T-helper 2 cell treated with Interferon-gamma antibody and Interleukin-4, amounts not matched to agents 100 ng/mL and 5 ng/mL, for 36 hours (primary cell): ENCODE measurements at regions not wholly inside any gene's neighbourhood (a gene's known extent, or its start where the extent isn't known, plus 50 kb on each side); places are given as distances from the start of the nearest gene placed in this dataset.

Experiments
- intact Hi-C: fragments of 100-400 bp; cut with micrococcal nuclease; formaldehyde crosslinking; loops from one replicate; pipeline ENCODE4 v1.15.1; 2023

DNA sequence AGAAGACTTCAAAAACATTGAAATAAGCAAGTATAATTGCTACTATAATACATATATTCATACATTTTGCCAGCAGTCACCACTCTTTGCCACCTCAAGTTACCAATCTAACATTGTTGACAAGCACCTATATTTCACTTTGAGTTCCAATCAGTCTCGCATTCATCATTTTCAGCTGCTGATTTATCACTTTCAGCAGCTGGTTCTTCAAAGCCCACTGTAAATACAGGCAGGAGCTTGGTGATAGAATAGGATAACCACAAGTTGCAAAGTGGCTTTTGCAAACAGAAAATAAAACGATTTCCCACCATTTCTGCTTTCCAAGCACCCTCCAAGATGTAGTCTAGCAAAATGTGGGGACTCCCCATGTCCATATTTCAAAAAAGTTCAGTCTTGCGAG is 114.2 kb upstream of the ITGA1 start:
- intact Hi-C loops, result no loop called here

DNA sequence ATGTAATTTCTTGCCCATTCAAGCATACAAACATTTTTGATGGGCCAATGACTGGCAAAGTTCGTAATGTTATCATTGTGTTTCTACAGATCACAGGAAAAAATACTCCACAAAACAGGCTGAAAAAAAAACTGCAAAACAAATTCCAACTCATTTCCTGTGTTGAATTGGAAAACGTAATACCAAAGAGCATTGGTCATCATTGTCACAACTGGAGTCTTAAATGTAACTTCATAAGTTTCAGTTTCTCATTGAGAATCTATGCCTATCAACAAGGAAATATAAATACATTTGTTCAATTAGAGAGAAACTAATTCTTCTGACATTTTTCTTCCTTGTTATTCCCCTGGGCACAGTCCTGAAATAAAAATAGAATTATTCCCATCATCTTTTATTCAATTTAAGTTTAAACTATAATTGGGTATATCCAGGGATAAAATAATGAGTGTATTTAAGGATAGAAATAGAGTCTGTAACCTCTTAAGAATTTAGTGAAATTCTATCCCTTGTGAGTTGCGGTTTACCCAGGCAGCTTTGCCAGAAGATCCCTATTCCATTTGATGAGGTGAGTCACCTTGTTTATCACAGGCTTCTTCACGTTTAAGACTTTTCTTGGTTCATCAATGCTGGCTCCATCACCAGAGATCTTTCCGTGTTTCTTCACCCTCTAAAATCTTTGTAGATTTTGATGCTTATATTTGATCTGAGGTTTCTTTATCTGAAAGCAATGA is 112.7 kb upstream of the ITGA1 start:
- intact Hi-C loops, result no loop called here

DNA sequence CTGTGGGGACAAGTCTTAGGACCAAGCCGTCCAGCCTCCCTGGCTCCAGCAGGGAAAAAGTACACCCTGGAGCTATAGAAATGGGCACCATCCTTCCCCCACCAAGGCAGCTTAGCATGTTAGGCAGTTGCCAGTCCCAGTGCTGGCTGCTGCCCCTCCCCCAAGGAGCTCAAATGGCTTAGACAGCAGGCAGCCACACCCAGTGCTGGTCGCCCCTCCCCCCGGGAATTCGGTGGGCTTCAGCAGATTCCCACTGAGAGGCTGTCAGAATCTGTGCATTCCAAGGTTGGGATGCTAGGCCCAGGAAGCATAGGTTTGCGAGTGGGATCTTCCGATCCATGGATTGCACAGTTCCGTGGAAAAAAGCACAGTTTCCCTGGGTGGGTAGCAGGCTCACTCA is 105.2 kb upstream of the ITGA1 start:
- intact Hi-C loops, result no loop called here

DNA sequence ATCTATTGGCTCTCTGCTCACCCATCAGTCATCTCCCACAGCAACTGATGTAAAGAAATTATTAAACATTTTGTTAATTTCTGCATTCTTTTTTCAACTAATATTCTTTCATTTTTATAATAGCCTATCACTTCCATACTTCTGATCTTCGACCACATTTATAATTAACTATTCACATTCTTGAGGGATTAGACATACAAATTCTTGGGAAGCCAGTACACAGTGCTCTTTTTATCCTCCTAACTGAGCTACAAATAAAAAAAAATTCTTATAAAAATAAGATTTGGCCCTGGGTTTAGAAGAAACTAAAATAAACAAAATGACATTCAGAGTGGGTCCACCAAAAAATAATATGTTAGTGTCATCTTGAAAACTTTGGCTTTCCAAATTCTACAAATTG is 103.7 kb upstream of the ITGA1 start:
- intact Hi-C loops, result no loop called here

DNA sequence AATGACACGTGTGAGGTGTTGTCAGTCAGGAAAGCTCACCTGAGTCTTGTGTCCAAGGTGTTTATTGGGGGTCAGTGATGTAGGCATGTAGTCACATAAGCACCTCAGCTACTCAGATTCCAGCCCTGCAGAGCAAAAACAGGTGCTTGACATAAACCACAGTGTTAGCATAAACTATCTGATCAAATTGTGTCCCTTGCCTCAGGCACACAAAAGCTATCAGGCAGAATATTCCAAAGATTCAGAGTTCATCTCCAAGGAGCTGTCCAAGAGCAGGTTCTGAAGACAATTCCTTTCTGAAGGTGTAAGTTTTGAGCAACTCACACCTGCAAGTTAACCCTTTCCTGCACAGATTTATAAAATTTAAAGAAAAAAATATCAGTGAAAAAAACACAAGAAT is 102.2 kb upstream of the ITGA1 start:
- intact Hi-C loops, result no loop called here

DNA sequence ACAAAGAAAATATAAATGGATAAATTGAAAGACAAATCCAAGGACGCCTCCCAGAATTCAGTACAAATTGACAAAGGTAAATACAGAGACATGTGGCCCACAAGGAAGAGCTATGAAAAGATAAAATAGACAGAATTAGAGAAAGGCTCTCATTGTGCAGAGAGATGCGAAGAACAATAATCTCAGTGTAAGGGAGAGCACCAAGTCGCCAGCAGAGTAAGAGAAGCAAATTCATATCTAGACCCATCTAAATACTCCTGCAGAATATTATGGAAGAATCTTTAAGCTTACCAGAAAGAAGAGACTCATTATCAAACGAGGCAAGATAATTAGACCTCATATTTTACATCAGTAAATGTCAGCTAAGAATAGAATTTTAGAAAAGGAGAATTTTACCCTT is 101.7 kb upstream of the ITGA1 start:
- intact Hi-C loops, result no loop called here

DNA sequence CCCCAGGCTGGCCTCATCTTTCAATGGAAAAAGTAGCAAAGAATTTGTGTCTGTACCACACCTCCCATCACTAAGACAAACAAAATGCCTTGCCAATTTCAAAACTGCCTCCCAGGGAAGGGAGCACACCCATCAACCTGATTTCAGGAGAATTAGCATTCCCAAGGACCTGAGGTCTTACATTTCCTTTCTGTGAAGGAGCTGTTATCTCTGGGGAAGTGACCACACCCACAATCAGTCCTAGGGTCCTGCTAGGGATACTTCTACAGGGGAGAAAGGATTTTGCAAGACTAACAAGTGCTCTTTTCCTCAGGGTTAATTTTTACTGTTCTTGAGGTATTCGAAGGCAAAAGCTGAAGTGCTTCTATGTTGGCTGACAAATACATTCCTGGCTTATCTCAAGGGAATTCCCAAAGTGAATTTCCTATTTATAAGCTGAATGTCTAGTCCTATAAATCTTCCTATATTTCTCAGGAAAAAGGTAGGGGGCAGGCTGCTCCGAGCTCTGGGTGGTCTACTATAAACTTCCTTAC is 97.4 kb upstream of the ITGA1 start:
- intact Hi-C loops, result loop anchor here (5.0 kb wide), 1 partner anchor 97 kb away; the partner anchor contains the start of genes ITGA1 and PELO

DNA sequence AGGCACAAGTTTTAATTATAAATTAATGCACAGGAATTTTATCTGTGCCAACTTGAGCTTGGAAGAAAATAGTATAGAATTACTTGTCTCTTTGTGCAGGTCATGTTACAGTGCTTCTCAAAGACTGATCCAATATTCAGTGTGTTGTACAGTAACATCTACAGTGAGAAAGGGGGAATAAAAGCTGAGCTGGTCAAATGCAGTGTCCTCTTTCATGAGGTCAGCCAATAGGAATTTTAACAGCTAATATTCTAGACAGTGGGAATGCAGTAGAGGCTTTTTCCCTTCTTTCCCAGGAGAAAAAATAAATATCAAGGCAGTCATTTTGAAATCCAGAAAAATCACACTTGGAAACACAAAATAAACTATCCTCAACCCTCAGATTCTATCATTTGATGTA is 95.7 kb upstream of the ITGA1 start:
- intact Hi-C loops, result loop anchor here (5.0 kb wide), 1 partner anchor 95 kb away; the partner anchor contains the start of genes ITGA1 and PELO

DNA sequence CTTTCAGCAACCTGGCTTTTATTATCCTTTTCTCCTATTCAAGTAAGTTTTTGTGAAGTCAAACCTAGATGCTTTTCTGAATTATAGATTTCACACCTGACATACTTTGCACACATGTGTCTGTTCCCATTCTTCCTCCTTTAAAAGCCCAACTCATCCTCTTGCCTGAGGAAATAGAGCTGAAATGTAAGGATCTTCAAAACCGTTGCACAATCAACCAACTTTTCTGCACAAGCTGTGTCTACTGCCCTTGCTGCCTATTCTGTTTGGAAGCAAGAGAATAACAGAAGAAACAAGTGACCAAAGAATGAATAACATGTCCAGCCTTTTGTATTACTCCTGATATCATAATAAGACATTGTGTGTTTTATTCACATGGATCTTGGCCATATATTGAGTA is 95.1 kb upstream of the ITGA1 start:
- intact Hi-C loops, result loop anchor here (1.0 to 5.0 kb wide), 2 partner anchors 95 to 223 kb away; partner anchors contain the start of genes ITGA1 and PELO

DNA sequence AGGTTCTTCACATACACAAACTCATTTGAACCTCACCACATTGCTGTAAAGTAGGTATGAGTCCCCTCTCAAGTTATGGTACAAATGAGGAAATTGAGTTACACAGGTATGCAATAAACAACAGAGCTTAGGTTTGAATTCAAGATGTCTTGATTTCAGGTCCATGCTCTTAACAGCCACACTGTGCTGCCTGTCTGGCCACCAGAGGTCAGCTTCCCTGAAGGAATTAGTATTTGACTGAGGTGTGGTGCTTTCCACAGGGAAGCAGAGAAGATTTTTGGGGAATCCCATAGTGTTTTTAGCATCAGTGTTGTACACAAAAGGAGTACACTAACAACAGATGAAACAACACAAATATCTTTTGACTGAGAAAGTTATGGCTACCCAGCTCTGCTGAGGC is 94.4 kb upstream of the ITGA1 start:
- intact Hi-C loops, result loop anchor here (1.0 to 5.0 kb wide), 2 partner anchors 94 to 222 kb away; partner anchors contain the start of genes ITGA1 and PELO

DNA sequence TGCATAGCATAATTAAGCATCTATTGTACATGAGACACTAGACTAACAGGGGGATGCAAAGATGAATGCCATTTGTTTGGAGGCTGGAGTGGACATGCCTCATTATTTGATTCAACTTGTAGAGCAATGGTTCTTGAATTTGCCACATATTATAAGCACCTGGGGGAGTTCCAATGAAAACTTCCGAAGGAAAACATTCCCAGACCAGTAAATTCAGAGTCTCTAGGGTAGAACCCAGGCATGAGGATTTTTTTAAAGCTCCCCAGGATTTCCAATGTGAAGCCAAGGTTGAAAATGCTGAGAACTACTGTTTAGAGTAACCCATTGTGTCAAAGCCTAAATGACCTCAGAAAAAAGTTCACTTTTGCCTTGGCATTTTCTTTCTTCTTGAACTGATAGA is 93.9 kb upstream of the ITGA1 start:
- intact Hi-C loops, result loop anchor here (1.0 to 5.0 kb wide), 2 partner anchors 93 to 221 kb away; partner anchors contain the start of genes ITGA1 and PELO

DNA sequence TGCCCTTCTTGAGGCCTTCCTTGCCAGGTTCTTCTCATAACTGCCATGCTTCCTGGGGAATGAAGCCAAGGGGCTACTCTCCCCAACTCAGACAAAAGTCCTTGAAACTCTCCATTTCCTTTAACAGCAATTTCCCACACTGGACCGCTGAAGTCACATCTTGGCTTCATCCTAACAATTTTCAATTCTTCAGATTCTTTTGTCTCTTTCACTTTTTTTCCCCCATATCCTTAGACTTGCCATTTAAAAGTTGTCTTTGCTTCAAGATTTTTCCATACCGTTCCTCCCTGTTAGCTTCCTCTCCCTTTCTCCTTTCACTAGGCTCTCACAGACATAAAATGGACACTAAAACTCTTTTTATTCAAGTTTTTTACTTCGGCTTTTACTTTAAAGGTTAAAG is 93.1 kb upstream of the ITGA1 start:
- intact Hi-C loops, result loop anchor here (5.0 kb wide), 1 partner anchor 93 kb away; the partner anchor contains the start of genes ITGA1 and PELO

DNA sequence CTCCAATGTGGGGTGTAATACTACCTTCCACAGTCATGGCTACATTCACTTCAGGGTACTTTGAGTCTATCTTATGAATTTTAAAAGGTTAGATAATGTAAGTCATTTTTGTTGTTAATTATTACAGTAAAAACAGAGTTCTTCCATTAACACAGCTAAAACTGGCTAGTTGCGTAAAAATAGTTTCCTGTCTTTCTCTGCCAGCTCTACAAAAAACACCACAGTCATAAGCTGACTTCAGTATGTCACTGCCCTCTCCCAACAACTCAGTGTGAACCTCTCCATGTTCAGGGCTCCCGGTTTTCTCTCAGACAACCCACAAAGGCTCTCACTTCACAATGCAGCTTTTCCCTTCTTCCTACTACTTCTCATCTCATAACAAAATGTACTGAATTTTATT is 84.8 kb upstream of the ITGA1 start:
- intact Hi-C loops, result no loop called here

DNA sequence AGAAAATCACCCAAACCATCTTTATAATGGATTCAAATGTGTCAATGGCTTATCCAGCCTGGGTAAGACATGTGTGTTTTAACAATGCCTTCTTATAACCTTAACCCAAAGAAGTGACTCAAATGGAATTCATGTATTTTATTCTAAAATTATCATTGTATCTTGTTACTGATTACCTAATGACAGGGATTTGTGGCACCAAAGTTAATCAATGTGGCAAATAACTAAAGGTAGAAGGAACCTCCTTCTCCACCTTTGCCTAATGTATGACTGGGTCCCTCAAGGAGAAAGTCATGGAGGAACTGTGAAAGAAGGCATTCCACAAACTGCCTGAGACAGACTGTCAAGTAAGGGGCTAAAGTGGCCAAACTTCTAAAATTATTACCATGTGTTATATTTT is 84.4 kb upstream of the ITGA1 start:
- intact Hi-C loops, result no loop called here

DNA sequence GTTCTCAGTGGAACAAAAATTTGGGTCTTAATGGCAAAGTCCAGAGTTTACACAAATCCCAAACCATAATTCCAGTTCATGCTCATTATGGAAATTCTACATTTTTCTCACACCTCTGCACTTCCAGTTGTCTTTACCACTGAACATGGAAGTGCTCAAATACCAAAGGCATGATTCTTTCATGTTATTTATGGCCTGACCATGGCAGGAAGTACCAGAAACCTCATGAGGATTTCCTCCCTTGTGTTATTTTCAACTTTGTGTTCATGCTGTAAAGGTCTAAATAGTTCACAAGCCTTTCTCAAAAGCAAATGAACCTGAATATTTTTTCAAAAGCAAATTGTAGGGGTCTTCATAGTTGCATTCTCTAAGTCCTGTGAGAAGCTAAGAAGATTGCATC is 82.0 kb upstream of the ITGA1 start:
- intact Hi-C loops, result loop anchor here (5.0 kb wide), 1 partner anchor 97 kb away; no protein-coding TSS in a partner anchor

DNA sequence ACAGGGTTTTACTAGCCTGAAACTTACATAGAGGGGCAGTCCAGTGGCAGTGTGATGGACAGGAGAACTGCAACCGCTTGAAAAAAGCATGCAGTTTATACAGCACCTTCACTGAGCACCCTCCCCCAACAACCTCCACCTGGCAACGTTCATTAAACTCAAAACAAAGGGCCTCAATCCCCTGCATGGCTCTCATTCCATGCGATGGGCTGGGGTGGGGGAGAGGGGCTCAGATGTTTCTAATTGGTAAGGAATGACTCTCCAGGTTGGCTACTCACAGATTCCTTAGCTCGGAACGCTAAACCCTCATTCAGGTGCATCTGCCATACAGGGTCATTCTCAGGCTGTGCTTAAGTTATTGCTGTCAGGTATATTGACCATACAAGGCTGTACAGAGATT is 80.9 kb upstream of the ITGA1 start:
- intact Hi-C loops, result loop anchor here (5.0 kb wide), 1 partner anchor 96 kb away; no protein-coding TSS in a partner anchor

DNA sequence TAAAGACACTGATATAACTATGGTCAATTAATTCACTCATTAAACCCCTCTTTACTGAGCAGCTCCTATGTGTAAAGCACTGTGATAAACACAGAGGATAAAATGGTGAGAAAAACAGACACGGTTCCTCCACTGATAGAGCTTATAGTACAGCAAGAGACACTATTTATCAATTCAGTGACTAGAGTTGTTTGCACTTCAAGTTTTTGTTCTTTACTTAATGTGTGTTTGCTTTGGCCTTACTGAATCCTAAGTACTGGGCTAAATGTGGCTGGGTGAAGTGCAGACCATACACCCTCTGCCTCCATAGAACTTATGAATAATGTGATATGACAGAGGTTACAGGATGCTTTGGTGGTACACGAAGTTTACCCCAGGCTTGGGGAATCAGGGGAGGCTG is 80.1 kb upstream of the ITGA1 start:
- intact Hi-C loops, result loop anchor here (2.0 to 5.0 kb wide), 3 partner anchors 17 to 95 kb away; no protein-coding TSS in a partner anchor

DNA sequence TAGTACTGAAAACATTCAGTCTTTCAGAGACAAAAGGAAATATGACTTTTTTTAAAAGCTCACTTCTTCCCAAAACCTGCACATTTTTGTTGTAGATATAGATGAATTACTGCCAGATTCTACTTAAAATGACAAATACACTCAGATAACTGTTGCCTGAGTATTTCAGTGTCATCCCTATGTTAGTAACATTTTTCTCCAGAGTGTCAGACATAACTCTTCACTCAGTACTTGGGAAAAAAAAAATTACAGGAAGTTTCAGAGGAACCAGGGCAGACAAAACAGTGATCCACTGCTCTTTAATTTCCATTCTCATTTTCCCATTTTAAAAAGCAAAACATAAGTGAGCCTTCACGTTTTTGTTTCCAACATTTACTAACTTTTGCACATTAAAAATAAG is 79.3 kb upstream of the ITGA1 start:
- intact Hi-C loops, result loop anchor here (2.0 to 5.0 kb wide), 3 partner anchors 16 to 94 kb away; no protein-coding TSS in a partner anchor

DNA sequence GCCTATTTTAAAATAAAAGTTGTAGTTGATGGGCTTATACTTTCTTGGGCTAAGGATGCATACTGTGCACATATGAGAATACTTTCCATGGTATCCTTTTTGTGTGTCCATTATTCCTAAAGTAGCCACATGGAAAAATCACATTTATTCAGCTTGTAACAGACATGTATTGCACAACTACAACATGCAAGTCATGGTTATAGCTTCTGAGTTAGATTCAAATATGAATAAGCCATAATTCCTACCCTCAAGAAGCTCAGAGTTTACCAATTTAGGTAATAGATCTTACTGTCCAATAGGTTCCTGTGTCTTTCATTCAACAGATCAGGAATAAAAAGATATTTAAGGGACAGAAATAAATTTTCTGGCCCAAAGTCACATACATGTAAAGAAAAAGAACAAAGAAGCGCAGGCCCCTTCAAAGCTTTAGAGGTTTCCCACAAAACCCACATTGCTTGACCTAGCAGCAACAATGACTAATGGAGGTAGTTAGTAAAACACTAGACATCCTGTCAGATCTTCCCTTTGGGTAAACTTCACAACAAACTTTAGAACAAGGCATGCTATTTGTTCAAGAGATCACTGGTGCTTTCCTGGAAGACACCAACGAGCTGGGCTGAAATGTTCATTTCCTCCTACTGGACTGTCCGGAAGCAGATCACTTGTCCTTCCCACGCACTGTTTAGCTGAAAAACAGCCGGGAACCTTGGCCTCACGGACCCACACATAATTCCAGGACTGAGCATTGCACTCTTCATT is 78.4 kb upstream of the ITGA1 start:
- intact Hi-C loops, result loop anchor here (2.0 to 5.0 kb wide), 3 partner anchors 15 to 93 kb away; no protein-coding TSS in a partner anchor

DNA sequence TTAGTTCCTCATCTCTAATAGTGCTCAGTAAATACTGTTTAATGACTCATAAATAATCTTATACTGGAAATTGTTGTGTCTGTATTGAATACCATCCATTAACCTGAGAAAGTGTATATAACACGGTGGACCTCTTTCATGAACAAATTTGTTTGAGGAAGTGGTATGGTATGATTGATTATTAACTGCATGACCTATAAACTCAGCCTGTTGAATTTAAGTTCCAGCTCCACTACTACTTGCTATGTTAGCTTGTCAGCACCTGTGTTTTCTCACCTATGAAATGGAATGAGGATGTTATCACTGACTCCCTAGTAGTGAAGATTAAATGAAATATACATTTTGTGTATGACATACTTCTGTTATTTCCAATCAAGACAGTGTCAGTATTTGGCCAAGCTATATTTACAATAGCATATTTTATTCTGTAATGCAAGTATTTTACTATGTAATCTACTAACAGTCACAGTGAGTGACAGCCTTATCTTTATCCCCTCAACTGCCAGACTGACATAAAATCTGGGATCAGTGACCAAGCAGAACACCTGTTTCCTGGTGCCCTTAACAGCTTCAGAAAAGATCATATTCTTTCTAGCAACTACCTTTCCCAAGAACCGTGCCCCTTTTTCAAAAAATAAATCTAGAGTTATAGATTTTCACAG is 77.3 kb upstream of the ITGA1 start:
- intact Hi-C loops, result no loop called here

DNA sequence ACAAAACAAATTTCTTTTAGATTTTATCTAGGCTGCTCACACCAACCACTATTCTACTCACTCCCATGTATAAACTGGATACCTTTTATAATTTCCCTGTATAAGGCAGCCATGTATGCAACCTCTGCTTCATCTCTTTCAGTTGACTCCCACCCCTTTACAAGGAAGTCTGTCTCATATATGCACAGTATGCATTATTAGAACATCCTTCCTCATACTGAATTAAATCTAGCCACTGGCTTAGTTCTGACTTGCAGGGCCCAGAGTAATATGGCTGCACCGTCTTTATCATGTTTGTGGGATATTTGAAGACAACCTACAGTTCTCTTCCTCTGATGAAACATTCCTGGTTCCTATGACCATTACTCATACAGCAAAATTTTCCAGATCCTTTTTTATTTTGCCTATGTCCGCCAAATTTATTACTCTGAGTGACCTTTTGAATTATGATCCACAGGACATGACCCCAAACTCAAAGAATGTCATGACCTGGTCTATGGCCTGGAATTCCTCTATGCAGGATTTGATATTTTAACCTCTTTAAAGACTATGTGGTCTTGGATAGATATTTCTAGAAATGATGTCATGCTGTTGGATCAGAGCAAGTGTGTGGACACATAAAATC is 76.6 kb upstream of the ITGA1 start:
- intact Hi-C loops, result no loop called here
